HT1080 (cell line): ENCODE measurements at regions not wholly inside any gene's neighbourhood (a gene's known extent, or its start where the extent isn't known, plus 50 kb on each side); places are given as distances from the start of the nearest gene placed in this dataset.

Experiments
- DNase-seq: peaks from one replicate; pipeline ENCODE4 v3.0.0-alpha.2; 2015; ENCODE audit warnings: low read depth

- no peak for DNase-seq
These were observed 56.4 kb upstream of the USP44 start for GRCh38 chr12:95607642-95608041.

- DNase-seq: no peak
These were observed 54.6 kb upstream of the USP44 start for GRCh38 chr12:95605875-95606274.

- peak; percentile 90 for DNase-seq
These were observed 53.8 kb upstream of the USP44 start for GRCh38 chr12:95605087-95605486.

- DNase-seq: no peak
These were observed 52.3 kb upstream of the USP44 start for GRCh38 chr12:95603351-95604145.

- peak; percentile 49 for DNase-seq
These were observed 50.0 kb upstream of the USP44 start for GRCh38 chr12:95601091-95601961.
